Sigmoid colon (tissue), 6 donors: ENCODE measurements at regions not wholly inside any gene's neighbourhood (a gene's known extent, or its start where the extent isn't known, plus 50 kb on each side); places are given as distances from the start of the nearest gene placed in this dataset.

Experiments used
- DNase-seq: peaks from one replicate; pipeline ENCODE4 v3.0.0-alpha.2; 2019
- H3K27ac ChIP-seq, 4 donors: fragments of 200-600 bp; sonication (generic); one replicate each; pipeline ENCODE4 v1.5.1; 2016 to 2019; ENCODE audit warnings: mild to moderate bottlenecking in 1 of 4
- H3K27me3 ChIP-seq, 3 donors: fragments of 200-600 bp; sonication (generic); one replicate each; pipeline ENCODE4 v1.5.1; 2019; ENCODE audit warnings: mild to moderate bottlenecking in 1 of 3
- H3K36me3 ChIP-seq, 4 donors: fragments of 200-600 bp; sonication (generic); one replicate each; pipeline ENCODE4 v1.5.1; 2016 to 2019
- H3K4me1 ChIP-seq, 4 donors: fragments of 200-600 bp; sonication (generic); one replicate each; pipeline ENCODE4 v1.5.1; 2017 to 2019
- H3K4me3 ChIP-seq, 4 donors: fragments of 200-600 bp; sonication (generic); one replicate each; pipeline ENCODE4 v1.5.1; 2017 to 2019; ENCODE audit warnings: mild to moderate bottlenecking in 2 of 4, moderate library complexity in 1 of 4
- H3K9me3 ChIP-seq, 4 donors: fragments of 200-600 bp in 3 of 4; sonication (generic) in 3 of 4; one replicate each; pipeline versions ENCODE4 v1.5.1 to v1.6.1; 2013 to 2019
- EP300 ChIP-seq, 4 donors: sonication (generic); formaldehyde crosslinking; IDR thresholded peaks; one replicate each; pipeline ENCODE4 v1.6.1; 2017; ENCODE audit warnings: antibody characterized with exemption in 4 of 4
- POLR2A ChIP-seq, 2 donors: fragments of 450-650 bp; IDR thresholded peaks; one replicate each; pipeline ENCODE4 v1.6.1; 2016; ENCODE audit warnings: antibody characterized with exemption in 2 of 2, mild to moderate bottlenecking in 2 of 2, moderate library complexity in 2 of 2
- POLR2AphosphoS5 ChIP-seq, 4 donors: sonication (generic); formaldehyde crosslinking; IDR thresholded peaks; one replicate each; pipeline ENCODE4 v1.6.1; 2017; ENCODE audit warnings: antibody characterized with exemption in 4 of 4
- WGBS, 2 donors: extraction: QIAGEN DNeasy Blood & Tissue Kit; methylation state at CpG; one replicate each; pipeline ENCODE4 v1.1.7; 2013; 5-methylcytosine and 5-hydroxymethylcytosine counted together
- intact Hi-C: fragments of 100-400 bp; cut with DNase I; formaldehyde crosslinking; loops from one replicate; pipeline ENCODE4 v1.15.1; 2023
- TF ChIP-seq, protein P1 (sequence below), 4 experiments: fragments of 450-650 bp in 3 of 4; fragments of 200-600 bp in 1 of 4; IDR thresholded peaks; one replicate each; pipeline ENCODE4 v1.5.1; 2016 to 2019; ENCODE audit warnings: antibody characterized with exemption in 4 of 4, mild to moderate bottlenecking in 3 of 4, moderate library complexity in 2 of 4
- donor health status: healthy with polysubstance abuse.
- donor health status: healthy.

DNA sequence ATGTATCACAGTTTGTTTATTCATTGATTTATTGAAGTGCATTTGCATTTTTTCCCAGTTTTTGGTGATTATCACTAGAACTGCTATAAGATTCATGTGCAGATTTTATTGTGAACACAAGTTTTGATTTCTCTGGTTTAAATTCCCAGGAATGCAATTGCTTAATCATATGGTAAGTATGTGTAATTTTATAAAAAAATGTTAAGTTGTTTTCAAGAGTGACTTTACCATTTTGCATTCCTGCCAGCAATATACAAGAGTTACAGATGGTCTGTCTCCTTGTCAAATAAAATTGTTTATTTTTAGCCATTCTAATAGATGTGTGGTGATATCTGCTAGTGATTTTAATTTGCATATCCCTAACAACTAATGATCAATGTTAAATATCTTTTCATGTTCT is 127.3 kb upstream of the APP start:
- Histone ChIP-seq H3K4me1 (no peaks in the 10 kb centered on the region), H3K9me3 (no peaks in the 10 kb centered on the region), H3K4me3 (no peak overlapping the region), H3K27ac (no peak overlapping the region), H3K36me3 (no peaks in the 10 kb centered on the region), H3K27me3 (no peaks in the 10 kb centered on the region)
- intact Hi-C loops = no loop called here
- no peak for DNase-seq
- TF ChIP-seq EP300 (IDR thresholded peaks at IDR 0.05) (no peak), POLR2AphosphoS5 (IDR thresholded peaks at IDR 0.05) (no peak), POLR2A (IDR thresholded peaks at IDR 0.05) (no peak)
- TF ChIP-seq, protein P1, sequence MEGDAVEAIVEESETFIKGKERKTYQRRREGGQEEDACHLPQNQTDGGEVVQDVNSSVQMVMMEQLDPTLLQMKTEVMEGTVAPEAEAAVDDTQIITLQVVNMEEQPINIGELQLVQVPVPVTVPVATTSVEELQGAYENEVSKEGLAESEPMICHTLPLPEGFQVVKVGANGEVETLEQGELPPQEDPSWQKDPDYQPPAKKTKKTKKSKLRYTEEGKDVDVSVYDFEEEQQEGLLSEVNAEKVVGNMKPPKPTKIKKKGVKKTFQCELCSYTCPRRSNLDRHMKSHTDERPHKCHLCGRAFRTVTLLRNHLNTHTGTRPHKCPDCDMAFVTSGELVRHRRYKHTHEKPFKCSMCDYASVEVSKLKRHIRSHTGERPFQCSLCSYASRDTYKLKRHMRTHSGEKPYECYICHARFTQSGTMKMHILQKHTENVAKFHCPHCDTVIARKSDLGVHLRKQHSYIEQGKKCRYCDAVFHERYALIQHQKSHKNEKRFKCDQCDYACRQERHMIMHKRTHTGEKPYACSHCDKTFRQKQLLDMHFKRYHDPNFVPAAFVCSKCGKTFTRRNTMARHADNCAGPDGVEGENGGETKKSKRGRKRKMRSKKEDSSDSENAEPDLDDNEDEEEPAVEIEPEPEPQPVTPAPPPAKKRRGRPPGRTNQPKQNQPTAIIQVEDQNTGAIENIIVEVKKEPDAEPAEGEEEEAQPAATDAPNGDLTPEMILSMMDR (IDR thresholded peaks at IDR 0.05) = no peak

DNA sequence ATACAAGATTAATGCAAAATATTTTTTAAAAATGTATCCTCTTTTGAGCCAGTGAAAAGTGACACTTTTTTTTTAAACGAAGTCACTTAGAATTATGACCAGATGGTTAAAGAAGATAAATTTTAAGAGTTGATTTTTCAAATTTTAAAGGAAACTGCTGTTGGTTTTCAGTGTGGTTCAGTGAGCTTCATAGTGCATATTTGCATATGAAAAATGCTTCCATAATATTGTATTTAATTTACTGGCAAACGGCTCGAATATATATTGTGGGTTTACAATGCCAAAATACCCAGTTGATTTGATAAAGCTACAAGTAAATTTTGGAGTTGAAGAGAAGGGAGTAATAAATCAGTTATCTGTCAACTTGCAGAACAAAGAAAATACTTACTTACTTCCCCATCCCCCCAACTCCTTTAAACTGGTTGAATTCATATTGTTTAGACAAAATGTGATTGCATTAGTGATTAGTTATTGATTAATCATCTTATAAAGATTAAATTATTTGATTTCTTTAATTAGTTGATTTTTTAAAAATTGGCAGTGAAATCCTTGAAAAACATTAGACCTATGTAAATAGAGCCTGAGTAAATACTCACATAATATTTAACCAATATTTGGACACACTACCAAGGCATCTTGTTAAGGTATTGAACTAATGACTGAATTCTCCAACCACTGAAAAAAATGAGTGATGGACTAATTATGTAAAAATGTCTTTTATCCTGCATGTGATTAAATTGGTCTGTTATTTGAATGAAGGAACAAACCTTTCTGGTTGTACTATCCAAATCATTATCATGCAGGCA is 122.8 kb upstream of the APP start:
- no peak for DNase-seq
- Histone ChIP-seq H3K27ac (no peak overlapping the region), H3K4me3 (no peak overlapping the region), H3K9me3 (no peaks in the 10 kb centered on the region), H3K36me3 (no peaks in the 10 kb centered on the region), H3K27me3 (no peaks in the 10 kb centered on the region), H3K4me1 (no peaks in the 10 kb centered on the region)
- 29 to 37% methylated on average over 3 of the region's 3 CpGs for WGBS, 2 donors
- TF ChIP-seq POLR2AphosphoS5 (IDR thresholded peaks at IDR 0.05) (no peak), EP300 (IDR thresholded peaks at IDR 0.05) (no peak), POLR2A (IDR thresholded peaks at IDR 0.05) (no peak)
- TF ChIP-seq, protein P1 (IDR thresholded peaks at IDR 0.05) = no peak
- intact Hi-C loops = no loop called here

GRCh38 chr21:26288026-26288425 is 117.5 kb upstream of the APP start:
- no peak for DNase-seq
- intact Hi-C loops = no loop called here
- no peaks in the 10 kb centered on the region for H3K36me3 ChIP-seq
- no peak overlapping the region for H3K27ac ChIP-seq
- H3K4me1 ChIP-seq = no peaks in the 10 kb centered on the region
- TF ChIP-seq POLR2AphosphoS5 (IDR thresholded peaks at IDR 0.05) = no peak
- TF ChIP-seq EP300 (IDR thresholded peaks at IDR 0.05) = no peak
- TF ChIP-seq, protein P1 (IDR thresholded peaks at IDR 0.05) = no peak
- TF ChIP-seq POLR2A (IDR thresholded peaks at IDR 0.05) = no peak
- no peak overlapping the region for H3K4me3 ChIP-seq
- WGBS, 2 donors = 90 to 93% methylated on average over 1 of the region's 1 CpG
- no peaks in the 10 kb centered on the region for H3K27me3 ChIP-seq
- no peaks in the 10 kb centered on the region for H3K9me3 ChIP-seq

DNA sequence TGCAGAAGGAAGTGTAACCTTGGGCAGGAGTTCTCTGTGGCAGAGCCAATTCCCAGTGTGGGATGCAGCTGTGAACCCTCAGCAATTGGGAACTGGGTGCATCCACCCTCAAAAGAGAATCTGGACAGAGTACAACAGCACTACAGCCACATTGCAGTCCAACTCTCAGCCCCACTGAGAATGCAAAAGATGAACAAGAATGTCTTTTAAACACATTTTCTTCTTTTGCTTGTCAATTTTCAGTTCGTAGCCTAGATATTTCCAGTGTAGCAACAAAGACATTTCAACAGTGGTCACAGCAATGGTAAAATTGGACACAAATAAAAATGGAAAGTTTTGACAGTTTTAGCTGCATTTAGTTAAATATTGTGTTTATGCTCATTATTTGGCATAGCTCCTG is 114.0 kb upstream of the APP start:
- H3K4me3 ChIP-seq = no peak overlapping the region
- TF ChIP-seq, protein P1 (IDR thresholded peaks at IDR 0.05) = no peak
- TF ChIP-seq EP300 (IDR thresholded peaks at IDR 0.05) = no peak
- no peak for TF ChIP-seq POLR2AphosphoS5 (IDR thresholded peaks at IDR 0.05)
- TF ChIP-seq POLR2A (IDR thresholded peaks at IDR 0.05) = no peak
- 73 to 85% methylated on average over 1 of the region's 1 CpG for WGBS, 2 donors
- intact Hi-C loops = no loop called here
- H3K9me3 ChIP-seq = no peaks in the 10 kb centered on the region
- H3K27me3 ChIP-seq = no peaks in the 10 kb centered on the region
- DNase-seq = no peak
- H3K4me1 ChIP-seq = no peaks in the 10 kb centered on the region
- no peaks in the 10 kb centered on the region for H3K36me3 ChIP-seq
- H3K27ac ChIP-seq = no peak overlapping the region

- no peaks in the 10 kb centered on the region for H3K27me3 ChIP-seq
- H3K9me3 ChIP-seq = no peaks in the 10 kb centered on the region
- H3K4me1 ChIP-seq = no peaks in the 10 kb centered on the region
- H3K4me3 ChIP-seq = no peak overlapping the region
- TF ChIP-seq POLR2AphosphoS5 (IDR thresholded peaks at IDR 0.05) = no peak
- no peak for TF ChIP-seq EP300 (IDR thresholded peaks at IDR 0.05)
- TF ChIP-seq POLR2A (IDR thresholded peaks at IDR 0.05) = no peak
- TF ChIP-seq, protein P1 (IDR thresholded peaks at IDR 0.05) = no peak
- no peaks in the 10 kb centered on the region for H3K36me3 ChIP-seq
- H3K27ac ChIP-seq = no peak overlapping the region
- intact Hi-C loops = no loop called here
- 42 to 68% methylated on average over 4 of the region's 4 CpGs for WGBS, 2 donors
- DNase-seq = no peak
Observed at GRCh38 chr21:26282058-26282457, 111.5 kb upstream of the APP start.
